Endothelial cell of umbilical vein (primary cell): ENCODE measurements at regions not wholly inside any gene's neighbourhood (a gene's known extent, or its start where the extent isn't known, plus 50 kb on each side); places are given as distances from the start of the nearest gene placed in this dataset.

Experiments used
- BruUV-seq: library from RNA; stranded (reverse); fragments of 400-500 nt; replicated peaks from 2 replicates; lab custom pipeline; 2021; lab: Mats Ljungman, UMichigan
- CTCF ChIA-PET: fragments of 300-600, 350-600 bp; sonication (Branson Sonifier 250); formaldehyde crosslinking; loops from one replicate; lab custom pipeline; 2021; ENCODE audit warnings: antibody characterized with exemption, inconsistent platforms; lab: Charles Lee
- POLR2A ChIA-PET: fragments of 300-600, 350-600 bp; sonication (Branson Sonifier 250); formaldehyde crosslinking; loops from one replicate; lab custom pipeline; 2021; ENCODE audit warnings: antibody characterized with exemption, inconsistent platforms; lab: Charles Lee
- DNase-seq: peaks from one replicate; pipeline ENCODE4 v3.0.0-alpha.2; 2011; ENCODE audit warnings: low read depth, low spot score
- FAIRE-seq: peaks from 2 replicates; lab custom pipeline; 2011; peaks lifted over from hg19 to GRCh38; lab: Jason Lieb, UNC
- H2AFZ ChIP-seq: 2 replicates; pipeline ENCODE4 v1.6.0; 2012; ENCODE audit warnings: low read depth, low read length, control low read depth, inconsistent platforms
- H3K27ac ChIP-seq: 2 replicates; pipeline ENCODE4 v1.5.1; 2011; ENCODE audit warnings: low read depth, mild to moderate bottlenecking, control low read depth, low read length, moderate library complexity; ENCODE audit not compliant: insufficient read depth
- H3K27me3 ChIP-seq, 2 experiments: 2 replicates each; pipeline versions ENCODE4 v1.6.0 to v1.6.1; 2011; ENCODE audit warnings: low read length in 2 of 2, mixed read lengths in 1 of 2; ENCODE audit not compliant: control insufficient read depth in 2 of 2, insufficient read depth in 2 of 2
- H3K36me3 ChIP-seq, 2 experiments: 2 replicates in 1 of 2; 3 replicates in 1 of 2; pipeline ENCODE4 v1.5.1; 2011; ENCODE audit warnings: low read length in 2 of 2, mild to moderate bottlenecking in 1 of 2, moderate library complexity in 1 of 2; ENCODE audit not compliant: control insufficient read depth in 2 of 2, insufficient read depth in 2 of 2; ENCODE audit errors: extremely low read depth in 1 of 2
- H3K4me1 ChIP-seq: 3 replicates; pipeline ENCODE4 v1.5.1; 2011; ENCODE audit warnings: mild to moderate bottlenecking, low read length; ENCODE audit not compliant: control insufficient read depth, insufficient read depth; ENCODE audit errors: extremely low read depth
- H3K4me2 ChIP-seq: 2 replicates; pipeline ENCODE4 v1.6.1; 2011; ENCODE audit warnings: low read length, control low read depth, mixed read lengths; ENCODE audit not compliant: insufficient read depth
- H3K4me3 ChIP-seq, 3 experiments: fragments of 200-600 bp in 1 of 3; sonication (generic), shearing (Covaris generic) in 1 of 3; replicated peaks in 1 of 3; 2 replicates each; pipeline ENCODE4 v1.5.1; 2011 to 2016; ENCODE audit warnings: control low read depth in 3 of 3, low read length in 3 of 3, mild to moderate bottlenecking in 2 of 3, inconsistent platforms in 1 of 3, low read depth in 1 of 3, moderate library complexity in 1 of 3; ENCODE audit not compliant: insufficient read depth in 1 of 3
- H3K79me2 ChIP-seq: 2 replicates; pipeline ENCODE4 v1.6.0; 2012; ENCODE audit warnings: low read length, inconsistent platforms; ENCODE audit not compliant: control insufficient read depth, insufficient read depth
- H3K9ac ChIP-seq: replicated peaks from 2 replicates; pipeline ENCODE3; 2011; ENCODE audit warnings: low read length, control low read depth; ENCODE audit not compliant: insufficient read depth; ENCODE audit errors: extremely low read depth
- H3K9me1 ChIP-seq: replicated peaks from 3 replicates; pipeline ENCODE4 v1.6.0; 2011; ENCODE audit warnings: mild to moderate bottlenecking, low read length; ENCODE audit not compliant: control insufficient read depth, insufficient read depth; ENCODE audit errors: extremely low read depth
- H3K9me3 ChIP-seq: replicated peaks from 2 replicates; pipeline ENCODE4 v1.5.1; 2012; ENCODE audit warnings: low read length, inconsistent platforms; ENCODE audit not compliant: control insufficient read depth, insufficient read depth
- H4K20me1 ChIP-seq: replicated peaks from 2 replicates; pipeline ENCODE3; 2011; ENCODE audit warnings: mild to moderate bottlenecking, low read length; ENCODE audit not compliant: control insufficient read depth, insufficient read depth; ENCODE audit errors: extremely low read depth
- CTCF ChIP-seq, 2 donors: IDR thresholded peaks; 1 replicate in 1 of 2; 2 replicates in 1 of 2; pipeline ENCODE4 v1.5.1; 2011; ENCODE audit warnings: low read length in 2 of 2, mild to moderate bottlenecking in 2 of 2, moderate library complexity in 2 of 2, control low read depth in 1 of 2, inconsistent platforms in 1 of 2, low read depth in 1 of 2; ENCODE audit not compliant: insufficient read depth in 1 of 2; ENCODE audit errors: extremely low read depth in 1 of 2
- EZH2 ChIP-seq: IDR thresholded peaks from 2 replicates; pipeline ENCODE4 v1.6.1; 2012; ENCODE audit warnings: borderline replicate concordance, low read depth, mild to moderate bottlenecking, moderate library complexity, low read length, inconsistent platforms; ENCODE audit not compliant: severe bottlenecking
- FOS ChIP-seq: IDR thresholded peaks from 2 replicates; pipeline ENCODE4 v1.6.1; 2011; ENCODE audit warnings: mild to moderate bottlenecking, low read length, moderate library complexity, borderline replicate concordance; ENCODE audit not compliant: insufficient read depth
- GATA2 ChIP-seq: IDR thresholded peaks from 2 replicates; pipeline ENCODE4 v1.7.0; 2011; ENCODE audit warnings: low read depth, mild to moderate bottlenecking, moderate library complexity, mixed read lengths, low read length; ENCODE audit not compliant: insufficient read length, insufficient read depth
- JUN ChIP-seq: IDR thresholded peaks from 2 replicates; pipeline ENCODE4 v1.6.1; 2011; ENCODE audit warnings: borderline replicate concordance, low read depth; ENCODE audit not compliant: insufficient read length, insufficient read depth
- MAX ChIP-seq: IDR thresholded peaks from 2 replicates; pipeline ENCODE4 v1.6.1; 2011; ENCODE audit not compliant: insufficient read depth, insufficient read length
- MYC ChIP-seq: IDR thresholded peaks from one replicate; pipeline ENCODE4 v1.6.1; 2011; ENCODE audit warnings: mild to moderate bottlenecking, low read depth, low read length
- POLR2A ChIP-seq: IDR thresholded peaks from 2 replicates; pipeline ENCODE4 v1.6.1; 2012; ENCODE audit warnings: low read depth, mild to moderate bottlenecking, control low read depth, low read length
- POLR2AphosphoS5 ChIP-seq: IDR thresholded peaks from 2 replicates; pipeline ENCODE4 v1.6.1; 2012; ENCODE audit warnings: low read depth, mild to moderate bottlenecking, control low read depth, low read length, moderate library complexity; ENCODE audit not compliant: insufficient read depth
- dilution Hi-C: fragments of 300-500 bp; cut with MboI; formaldehyde crosslinking; loops from one replicate; pipeline ENCODE4 v1.15.0; 2019; ENCODE audit warnings: low sequenced_read_pairs; ENCODE audit not compliant: extremely low pct_ligation_motif_present
- intact Hi-C: fragments of 100-400 bp; cut with micrococcal nuclease; formaldehyde crosslinking; loops from one replicate; pipeline ENCODE4 v1.10.0; 2022

GRCh38 chr11:123377355-123377754 lies 52.7 kb upstream of the GRAMD1B start:
- Histone ChIP-seq H3K27me3 (peaks cover 2 to 4% of the 10 kb centered on the region in 2 experiments), H3K79me2 (no peaks in the 10 kb centered on the region), H3K9me3 (no peaks in the 10 kb centered on the region), H3K4me2 (no peak overlapping the region), H2AFZ (no peak overlapping the region), H3K4me1 (no peaks in the 10 kb centered on the region), H3K36me3 (no peaks in the 10 kb centered on the region), H3K9me1 (no peaks in the 10 kb centered on the region), H3K4me3 (no peak overlapping the region), H3K9ac (no peak overlapping the region), H4K20me1 (no peaks in the 10 kb centered on the region), H3K27ac (no peak overlapping the region)
- BruUV-seq, result no TSS peak
- FAIRE-seq (no peak), DNase-seq (no peak)
- intact Hi-C loops, result no loop called here
- dilution Hi-C loops, result no loop called here
- TF ChIP-seq EZH2, result no peak
- no peak for TF ChIP-seq JUN
- TF ChIP-seq CTCF (IDR thresholded peaks at IDR 0.05; ENCODE audit: extremely low read depth in 1 of 2, insufficient read depth in 1 of 2, low read depth in 1 of 2, low read length in 2 of 2), result no peak
- TF ChIP-seq MYC, result no peak
- ChIA-PET POLR2A (no interaction called here), CTCF (no interaction called here)

DNA sequence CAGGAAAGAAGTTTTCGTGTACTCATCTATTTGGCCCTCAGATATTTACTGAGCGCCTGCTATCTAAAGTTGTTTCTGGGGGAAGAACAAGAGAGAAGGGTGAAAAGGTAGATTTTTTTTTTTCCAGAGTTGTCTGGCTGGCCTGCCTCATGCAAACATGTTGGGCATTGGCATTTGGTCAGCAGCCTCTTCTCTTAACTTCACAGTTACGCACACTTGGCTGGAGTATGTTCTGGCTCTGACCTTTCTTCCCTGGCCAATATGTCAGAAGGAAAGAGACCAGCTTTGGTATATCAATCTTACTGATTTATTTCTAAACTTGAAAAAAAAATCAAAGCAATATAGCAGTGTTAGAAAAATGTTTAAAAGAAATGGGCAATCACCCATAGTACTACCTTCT lies 54.2 kb upstream of the GRAMD1B start:
- no peak for FAIRE-seq
- no peaks in the 10 kb centered on the region for H4K20me1 ChIP-seq
- no peaks in the 10 kb centered on the region for H3K9me3 ChIP-seq
- H3K4me1 ChIP-seq, result no peaks in the 10 kb centered on the region
- no peak overlapping the region for H3K4me2 ChIP-seq
- no peak overlapping the region for H2AFZ ChIP-seq
- no TSS peak for BruUV-seq
- no peaks in the 10 kb centered on the region for H3K79me2 ChIP-seq
- no peak overlapping the region for H3K27ac ChIP-seq
- H3K9ac ChIP-seq, result no peak overlapping the region
- ChIA-PET CTCF (no interaction called here), POLR2A (no interaction called here)
- no peak overlapping the region for H3K4me3 ChIP-seq
- DNase-seq, result no peak
- no peak for TF ChIP-seq FOS
- no peak for TF ChIP-seq MYC
- TF ChIP-seq GATA2, result no peak
- TF ChIP-seq POLR2A, result no peak
- no peak for TF ChIP-seq CTCF (IDR thresholded peaks at IDR 0.05; ENCODE audit: extremely low read depth in 1 of 2, insufficient read depth in 1 of 2, low read depth in 1 of 2, low read length in 2 of 2)
- TF ChIP-seq MAX, result no peak
- TF ChIP-seq POLR2AphosphoS5, result no peak
- no peak for TF ChIP-seq JUN
- no peak for TF ChIP-seq EZH2
- dilution Hi-C loops (no loop called here), intact Hi-C loops (no loop called here)
- no peaks in the 10 kb centered on the region for H3K36me3 ChIP-seq
- H3K27me3 ChIP-seq, result peaks cover 2 to 5% of the 10 kb centered on the region in 2 experiments
- H3K9me1 ChIP-seq, result no peaks in the 10 kb centered on the region
